Iris pigment epithelial cell (primary cell): ENCODE measurements at regions not wholly inside any gene's neighbourhood (a gene's known extent, or its start where the extent isn't known, plus 50 kb on each side); places are given as distances from the start of the nearest gene placed in this dataset.
"Not testable (repeated sequence)": the region's sequence is repeated elsewhere in the genome, so short reads cannot be mapped to it uniquely, and the experiment has no call there.

Source experiments
- DNase-seq: peaks from one replicate; pipeline ENCODE4 v3.0.0-alpha.2; 2011; ENCODE audit warnings: low read depth

DNA sequence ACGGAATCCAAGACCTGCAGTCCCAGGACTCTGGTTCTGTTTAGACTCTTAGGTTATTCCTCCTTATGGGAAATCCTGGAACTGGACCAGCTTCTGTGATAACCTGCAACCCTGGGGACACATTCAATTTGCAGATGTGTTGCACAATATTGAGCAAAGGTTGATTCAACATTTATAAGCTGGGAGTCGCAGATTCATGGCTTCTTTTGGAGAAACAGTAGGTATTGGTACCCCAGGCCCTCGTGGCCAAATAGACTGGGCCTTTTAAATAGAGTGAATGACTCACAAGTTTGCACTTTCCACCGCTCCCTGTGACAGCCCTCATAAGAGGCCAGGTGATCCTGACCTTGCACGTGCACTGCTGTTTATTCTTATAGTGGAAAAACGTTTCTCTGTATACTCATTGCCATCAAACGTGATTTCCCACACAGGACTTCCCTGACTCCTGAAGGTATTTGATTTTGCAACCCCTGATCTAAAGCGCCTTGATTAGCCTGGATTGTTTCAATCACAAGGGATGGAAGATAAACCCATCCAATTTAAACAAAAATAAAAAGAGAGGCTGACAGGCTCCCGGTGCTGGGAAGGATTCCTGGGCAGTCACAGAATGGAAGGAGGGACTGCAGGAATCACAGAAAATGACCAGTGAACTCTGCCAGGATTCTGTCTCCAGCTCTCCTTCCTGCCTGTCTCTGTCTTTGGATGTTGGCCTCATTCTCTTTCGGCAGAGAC lies 98.0 kb downstream of the VCPKMT start:
- peak; percentile 60 for DNase-seq

DNA sequence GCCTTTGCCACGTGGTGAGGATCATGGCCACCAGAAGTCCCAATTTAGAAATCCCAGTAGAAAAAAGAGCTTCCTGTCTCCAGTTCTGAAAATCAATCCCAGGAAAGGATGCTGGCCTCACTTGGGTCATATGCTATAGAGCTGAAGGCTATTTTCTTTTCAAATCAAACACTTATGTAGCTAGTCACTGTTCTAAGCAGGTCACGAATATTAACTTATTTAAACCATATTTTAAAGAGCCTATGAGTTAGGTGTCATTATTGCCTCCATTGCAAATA lies 97.5 kb downstream of the VCPKMT start:
- DNase-seq = no peak

- no peak for DNase-seq
Measured at GRCh38 chr14:50020184-50020583, 96.2 kb downstream of the VCPKMT start.

GRCh38 chr14:50020799-50021198 lies 95.6 kb downstream of the VCPKMT start:
- DNase-seq = no peak

DNA sequence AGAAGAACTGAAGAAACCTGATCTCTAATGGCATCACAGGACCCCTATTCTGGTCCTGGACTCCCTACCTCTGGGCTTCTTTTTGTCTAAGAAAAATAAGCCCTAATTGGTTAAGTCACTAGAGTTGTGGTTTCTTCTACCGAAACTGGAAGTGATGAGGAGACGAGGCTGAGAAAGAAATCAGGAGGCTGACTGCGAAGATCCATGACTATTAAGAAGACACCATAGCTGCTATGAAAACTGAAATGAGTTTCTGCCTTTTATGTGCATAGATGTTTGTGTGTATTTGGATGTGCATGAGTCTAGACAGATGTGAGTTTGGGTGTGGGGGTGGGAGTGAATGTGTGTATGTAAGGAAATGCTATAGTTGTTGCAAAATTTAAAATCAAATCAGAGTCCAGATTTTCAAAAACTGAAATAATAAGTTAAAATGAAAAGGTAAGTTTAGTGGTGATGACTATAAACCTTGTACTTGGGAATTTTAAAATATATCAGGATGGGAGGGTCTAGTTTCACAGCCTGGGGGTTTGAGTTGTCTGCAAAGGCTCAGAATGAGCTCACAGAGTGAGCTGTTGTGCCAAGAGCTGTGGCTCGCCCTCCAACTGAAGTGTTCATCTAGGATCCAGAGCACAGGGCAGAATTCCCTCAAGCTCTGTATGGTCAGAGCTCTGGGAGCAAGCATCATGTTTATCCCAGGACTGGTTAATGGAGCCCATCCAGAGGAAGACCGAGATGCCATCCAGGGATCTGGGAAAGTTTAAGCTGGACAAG lies 94.9 kb downstream of the VCPKMT start:
- DNase-seq = no peak

- no peak for DNase-seq
Measured at GRCh38 chr14:50022661-50023060, 93.7 kb downstream of the VCPKMT start.

DNA sequence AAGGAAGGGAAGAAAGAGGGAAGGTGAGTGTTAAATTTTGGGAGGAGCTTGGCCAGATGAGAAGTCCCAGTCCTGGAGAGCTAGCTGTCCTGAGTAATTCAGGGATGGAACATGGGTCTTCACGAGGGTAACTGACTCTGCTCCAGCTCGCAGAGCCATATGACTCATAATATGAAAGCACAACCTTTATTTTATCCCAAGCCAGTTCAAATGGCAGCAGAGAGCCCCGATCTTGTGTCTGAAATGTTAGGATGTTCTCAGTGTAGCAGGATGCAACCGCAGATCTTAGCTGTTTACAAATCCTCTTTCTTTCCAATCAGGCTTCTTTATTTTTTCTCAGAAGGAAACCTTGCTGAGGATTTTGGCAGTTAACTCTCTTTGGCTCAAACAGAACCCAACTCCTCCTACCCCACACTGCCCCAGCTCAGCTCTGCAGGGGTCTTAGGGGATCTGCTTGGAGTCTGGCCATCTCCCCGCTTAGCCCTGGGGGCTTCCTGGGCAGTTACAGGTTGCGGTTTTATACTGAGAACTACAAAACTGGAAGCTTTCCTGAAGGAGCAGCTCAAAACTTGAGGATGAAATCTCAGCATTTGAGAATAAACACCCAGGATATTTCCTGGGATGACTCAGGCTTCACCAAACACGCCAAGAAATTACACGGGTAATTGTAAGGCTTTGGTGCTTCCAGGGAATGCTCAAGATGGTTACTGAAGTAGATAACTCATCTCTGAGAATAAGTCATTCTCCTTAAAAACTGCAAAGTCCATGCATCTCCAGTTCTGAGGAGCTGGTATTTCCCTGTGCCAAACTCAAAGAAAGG lies 92.5 kb downstream of the VCPKMT start:
- peak; percentile 73 for DNase-seq

- DNase-seq = no peak
Measured at GRCh38 chr14:50025073-50025472, 91.3 kb downstream of the VCPKMT start.

DNA sequence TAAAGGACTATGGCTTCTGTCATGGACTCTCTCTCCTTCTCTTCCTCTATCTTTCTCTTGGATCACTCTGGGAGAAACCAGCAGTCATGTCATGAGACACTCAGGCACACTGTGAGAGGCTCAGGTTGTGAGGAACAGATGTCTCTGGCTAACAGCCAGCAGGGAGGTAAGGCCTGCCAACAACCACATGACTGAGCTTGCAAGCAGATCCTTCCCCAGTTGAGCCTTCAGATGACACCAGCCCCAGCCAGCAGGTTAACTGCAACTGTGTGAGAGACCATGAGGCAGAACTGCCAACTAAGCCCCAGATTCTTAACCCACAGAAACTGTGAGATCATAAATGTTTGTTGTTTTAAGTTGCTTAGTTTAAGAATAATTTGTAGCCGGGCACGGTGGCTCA lies 90.6 kb downstream of the VCPKMT start:
- DNase-seq = peak; percentile 51

DNA sequence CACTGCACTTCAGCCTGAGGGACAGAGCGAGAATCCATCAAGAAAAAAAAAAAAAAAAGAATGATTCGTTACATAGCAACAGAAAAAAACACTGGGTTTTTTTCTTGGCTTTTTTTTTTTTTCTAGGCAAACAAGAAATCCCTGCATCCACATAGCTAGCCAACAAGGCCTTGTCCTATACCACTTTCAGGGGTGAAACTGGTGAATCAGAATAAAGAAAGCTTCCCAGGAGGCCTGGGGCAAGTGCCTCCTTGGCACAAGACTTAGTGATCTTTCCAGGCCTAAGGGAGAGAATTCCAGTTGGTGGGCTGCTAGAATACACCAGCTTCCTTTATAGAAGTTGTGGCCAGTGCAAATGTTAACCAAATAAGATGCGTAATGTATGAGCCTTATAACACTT lies 90.0 kb downstream of the VCPKMT start:
- no peak for DNase-seq

GRCh38 chr14:50027816-50028215 lies 88.6 kb downstream of the VCPKMT start:
- DNase-seq = no peak

DNA sequence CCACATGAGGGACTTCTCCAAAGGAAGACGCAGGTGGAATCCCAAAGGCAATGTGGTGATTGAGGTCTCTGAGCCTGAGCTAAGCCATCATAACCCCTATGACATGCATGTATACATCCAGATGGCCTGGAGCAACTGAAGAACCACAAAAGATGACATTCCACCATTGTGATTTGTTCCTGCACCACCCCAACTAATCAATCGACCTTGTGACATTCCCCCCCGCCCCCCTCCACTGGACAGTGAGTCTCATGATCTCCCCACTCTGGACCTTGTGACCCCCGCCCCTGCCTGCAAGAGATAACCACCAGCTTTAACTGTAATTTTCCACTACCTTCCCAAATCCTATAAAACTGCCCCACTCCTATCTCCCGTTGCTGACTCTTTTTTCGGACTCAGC lies 87.9 kb downstream of the VCPKMT start:
- no peak for DNase-seq

DNA sequence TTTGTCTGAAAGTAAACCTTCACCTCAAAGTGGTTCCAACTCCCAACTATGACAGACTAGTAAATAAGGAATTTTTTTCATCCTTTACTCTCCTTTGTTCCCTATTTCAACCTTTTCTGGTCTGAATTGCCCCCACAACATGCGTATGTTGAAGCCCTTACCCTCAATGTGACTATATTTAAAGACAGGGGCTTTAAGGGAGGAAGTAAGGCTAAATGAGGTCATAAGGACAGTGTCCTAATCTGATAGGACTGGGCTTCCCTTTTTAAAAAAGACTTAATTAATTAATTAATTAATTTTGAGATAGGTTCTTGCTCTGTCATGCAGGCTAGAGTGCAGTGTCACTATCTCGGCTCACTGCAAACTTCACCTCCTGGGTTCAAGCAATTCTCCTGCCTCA lies 86.3 kb downstream of the VCPKMT start:
- DNase-seq = no peak

- not testable (repeated sequence) for DNase-seq
Measured at GRCh38 chr14:50030911-50031310, 85.5 kb downstream of the VCPKMT start.

- DNase-seq = peak; percentile 41
Measured at GRCh38 chr14:50031602-50032313, 84.6 kb downstream of the VCPKMT start.

DNA sequence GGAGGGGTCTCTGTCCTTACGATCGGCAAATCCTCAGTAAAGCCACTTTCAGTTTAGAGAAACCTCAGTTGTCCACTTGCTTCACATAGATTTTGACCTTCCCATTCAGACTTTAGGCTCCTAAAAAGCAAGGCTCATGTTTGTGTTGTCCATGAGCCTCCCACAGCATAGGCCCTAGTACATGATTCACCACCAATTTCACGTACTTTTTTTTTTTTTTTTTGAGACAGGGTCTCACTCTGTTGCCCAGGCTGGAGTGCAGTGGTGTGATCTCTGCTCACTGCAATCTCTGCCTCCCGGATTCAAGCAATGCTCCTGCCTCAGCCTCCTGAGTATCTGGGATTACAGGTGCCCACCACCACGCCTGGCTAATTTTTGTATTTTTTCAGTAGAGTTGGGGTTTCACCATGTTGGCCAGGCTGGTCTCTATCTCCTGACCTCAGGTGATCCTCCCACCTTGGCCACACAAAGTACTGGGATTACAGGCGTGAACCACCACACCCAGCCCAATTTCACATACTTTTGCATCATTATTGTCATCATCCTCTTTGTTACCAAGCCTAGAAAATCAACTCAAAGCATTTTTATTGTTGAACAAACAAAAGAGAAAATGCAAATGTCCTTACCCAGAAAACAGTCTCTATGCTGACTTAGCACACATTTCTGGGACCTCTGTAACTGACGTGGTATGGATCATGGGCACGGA lies 83.8 kb downstream of the VCPKMT start:
- DNase-seq = not testable (repeated sequence)

DNA sequence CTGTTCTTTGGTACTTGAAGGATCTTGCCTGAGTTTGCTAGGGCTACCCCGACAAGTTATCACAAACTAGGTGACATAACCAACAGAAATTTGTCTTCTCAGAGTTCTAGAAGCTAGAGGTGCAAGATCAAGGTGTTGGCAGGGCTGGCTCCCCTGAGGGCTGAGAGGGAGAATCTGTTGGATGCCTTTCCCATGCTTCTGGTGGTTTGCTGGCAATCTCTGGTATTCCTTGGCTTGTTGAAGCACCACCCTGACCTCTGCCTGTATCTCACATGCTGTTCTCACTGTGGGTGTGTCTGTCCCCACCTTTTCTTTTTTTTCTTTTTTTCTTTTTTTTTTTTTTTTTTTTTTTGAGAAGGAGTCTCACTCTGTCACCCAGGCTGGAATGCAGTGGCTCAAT lies 81.2 kb downstream of the VCPKMT start:
- no peak for DNase-seq

- no peak for DNase-seq
Measured at GRCh38 chr14:50036211-50036610, 80.2 kb downstream of the VCPKMT start.

DNA sequence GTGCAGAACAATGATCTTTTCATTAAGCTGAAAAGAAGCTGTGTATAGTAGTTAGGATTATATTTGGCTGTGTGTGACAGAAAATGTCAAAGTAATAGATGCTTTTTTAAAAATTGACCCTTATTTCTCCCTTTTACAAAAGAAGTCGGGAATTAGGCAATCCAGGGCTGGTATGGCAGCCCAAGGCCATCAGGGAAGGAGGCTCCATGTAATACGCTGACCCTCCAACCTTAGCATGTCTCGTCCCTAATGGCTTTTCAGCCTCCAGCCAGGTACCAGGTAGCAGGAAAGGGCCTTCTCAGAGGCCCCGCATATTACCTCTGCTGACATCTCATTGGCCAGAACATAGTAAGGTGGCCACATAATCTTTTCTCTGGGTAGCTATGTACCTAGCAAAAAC lies 79.7 kb downstream of the VCPKMT start:
- no peak for DNase-seq

DNA sequence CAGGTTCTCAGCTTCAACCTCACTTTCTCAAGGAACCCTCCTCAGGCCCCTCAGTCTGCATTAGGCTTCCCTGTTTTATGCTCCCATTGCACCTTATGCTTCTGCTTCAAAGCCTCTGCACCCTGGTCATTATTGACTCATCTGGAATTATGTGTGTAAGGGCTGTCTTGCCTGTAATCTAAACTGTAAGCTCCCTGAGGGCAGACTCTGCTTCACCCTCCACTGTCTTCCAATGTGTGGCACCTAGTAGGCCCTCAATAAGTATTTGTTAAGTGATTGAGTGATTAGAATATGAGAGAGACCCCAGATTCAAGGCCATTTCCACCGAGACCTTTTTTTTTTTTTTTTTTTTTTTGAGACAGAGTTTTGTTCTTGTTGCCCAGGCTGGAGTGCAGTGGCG lies 79.1 kb downstream of the VCPKMT start:
- no peak for DNase-seq

GRCh38 chr14:50037852-50038251 lies 78.5 kb downstream of the VCPKMT start:
- DNase-seq = no peak
